ENCODE measurements at regions not wholly inside any gene's neighbourhood (a gene's known extent, or its start where the extent isn't known, plus 50 kb on each side); places are given as distances from the start of the nearest gene placed in this dataset.
A peak's percentile ranks its signal among the peaks of the same experiment; 100 is the strongest.

DNA sequence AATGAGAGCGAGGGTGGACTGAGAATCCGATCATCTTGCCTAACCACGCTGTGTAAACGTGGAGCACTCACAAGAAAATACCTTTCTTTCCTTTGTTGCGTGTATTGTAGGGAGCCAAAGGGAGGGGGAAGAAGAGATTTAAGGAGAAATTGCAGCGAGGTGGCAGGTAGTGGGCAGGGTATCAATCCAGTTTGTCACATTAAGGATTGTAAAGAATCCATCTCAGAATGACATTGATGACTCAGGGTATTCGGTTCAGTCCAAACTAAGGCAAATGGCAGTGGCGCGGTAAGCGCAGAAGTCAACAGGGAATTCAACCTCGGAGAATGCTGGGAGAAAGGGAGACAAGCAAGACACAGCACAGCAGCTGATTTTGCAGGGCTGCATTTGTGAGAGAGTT, 146.2 kb downstream of the ID4 start:
- no peaks in the 10 kb centered on the region for H4K20me1 ChIP-seq (replicated peaks in 1 of 2; ENCODE audit: control insufficient read depth in 1 of 2, insufficient read depth in 2 of 2, low read length in 2 of 2)
- H4K8ac ChIP-seq (ENCODE audit: extremely low read depth, insufficient read depth, low read length), result no peak overlapping the region; the same call in 1 of the 2 replicates
- H3K18ac ChIP-seq (ENCODE audit: extremely low read depth, low read length), result no peak overlapping the region
- H3K79me2 ChIP-seq (ENCODE audit: control insufficient read depth in 1 of 2, insufficient read depth in 2 of 2, low read length in 2 of 2), result no peaks in the 10 kb centered on the region
- H3K27me3 ChIP-seq (replicated peaks in 1 of 4; ENCODE audit: control insufficient read depth in 3 of 4, extremely low read depth in 1 of 4, insufficient read depth in 3 of 4, low read length in 3 of 4), result no peaks in the 10 kb centered on the region
- WGBS, 2 experiments (ENCODE audit: extremely low coverage in 1 of 2, insufficient coverage in 1 of 2, insufficient read length in 1 of 2, insufficient replicate concordance in 2 of 2, low coverage in 1 of 2, low lambda C conversion rate in 2 of 2, missing lambda C conversion rate in 1 of 2), result 76% methylated on average over 11 of the region's 11 CpGs; no CpG with 5 or more reads in 1 of the 2 experiments
- H3K9me3 ChIP-seq (ENCODE audit: insufficient read depth in 2 of 2, low read depth in 1 of 2, low read length in 1 of 2), result no peaks in the 10 kb centered on the region
- H4K5ac ChIP-seq (ENCODE audit: insufficient read length, low read depth, low read length), result no peak overlapping the region
- no peak overlapping the region for H3K56ac ChIP-seq (replicated peaks; ENCODE audit: insufficient read length, low read depth, low read length)
- no peak overlapping the region for H2BK5ac ChIP-seq (ENCODE audit: low read depth, low read length)
- H3K27ac ChIP-seq (ENCODE audit: low read depth, low read length), result no peak overlapping the region
- H2BK12ac ChIP-seq (ENCODE audit: low read depth, low read length), result no peak overlapping the region
- H3K23ac ChIP-seq (ENCODE audit: insufficient read length), result no peak overlapping the region
- no peaks in the 10 kb centered on the region for H3K36me3 ChIP-seq (ENCODE audit: control insufficient read depth in 2 of 4, insufficient read depth in 4 of 4, low read length in 3 of 4)
- H3K9ac ChIP-seq (replicated peaks in 1 of 4; ENCODE audit: extremely low read depth in 1 of 4, low read depth in 3 of 4, low read length in 3 of 4), result no peak overlapping the region
- H2AK5ac ChIP-seq (ENCODE audit: low read depth, low read length), result no peak overlapping the region
- H3K23me2 ChIP-seq (ENCODE audit: low read depth, low read length), result no peaks in the 10 kb centered on the region
- no peak overlapping the region for H3K4me3 ChIP-seq (ENCODE audit: extremely low read depth in 1 of 4, insufficient read depth in 2 of 4, low read depth in 3 of 4, low read length in 4 of 4)
- TF ChIP-seq BCL11A (IDR thresholded peaks at IDR 0.05; ENCODE audit: low read depth in 2 of 2, low read length in 2 of 2) (no peak), NRF1 (IDR thresholded peaks at IDR 0.05; ENCODE audit: low read depth, low read length) (no peak), TEAD4 (IDR thresholded peaks at IDR 0.05; ENCODE audit: low read depth, low read length) (no peak), TAF1 (IDR thresholded peaks at IDR 0.05; ENCODE audit: low read depth, low read length) (no peak), POU5F1 (IDR thresholded peaks at IDR 0.05; ENCODE audit: low read depth, low read length) (no peak)
- TF ChIP-seq, protein P1, sequence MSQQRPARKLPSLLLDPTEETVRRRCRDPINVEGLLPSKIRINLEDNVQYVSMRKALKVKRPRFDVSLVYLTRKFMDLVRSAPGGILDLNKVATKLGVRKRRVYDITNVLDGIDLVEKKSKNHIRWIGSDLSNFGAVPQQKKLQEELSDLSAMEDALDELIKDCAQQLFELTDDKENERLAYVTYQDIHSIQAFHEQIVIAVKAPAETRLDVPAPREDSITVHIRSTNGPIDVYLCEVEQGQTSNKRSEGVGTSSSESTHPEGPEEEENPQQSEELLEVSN (IDR thresholded peaks at IDR 0.05), result no peak
- CTCF ChIA-PET (ENCODE audit: partially characterized antibody), result interaction anchor here (1.1 kb wide), 1 partner anchor 73 kb away, joined by 3 read pairs; no protein-coding TSS in a partner anchor
- no peak overlapping the region for H2BK20ac ChIP-seq (ENCODE audit: low read length)
- DNase-seq (ENCODE audit: low read depth in 1 of 2, low spot score in 2 of 2) (no peak), FAIRE-seq (no peak)
- H3K4ac ChIP-seq (replicated peaks; ENCODE audit: insufficient read length, low read depth, low read length), result no peak overlapping the region
- POLR2A ChIA-PET (ENCODE audit: partially characterized antibody), result no interaction called here
- H2BK15ac ChIP-seq (ENCODE audit: low read length), result no peak overlapping the region
- no peak overlapping the region for H3K14ac ChIP-seq (ENCODE audit: insufficient read length)
- no peaks in the 10 kb centered on the region for H3K79me1 ChIP-seq (ENCODE audit: low read depth, low read length)
- H4K91ac ChIP-seq (replicated peaks; ENCODE audit: insufficient read length, low read length), result no peak overlapping the region
- no peak overlapping the region for H2BK120ac ChIP-seq (replicated peaks; ENCODE audit: low read depth, low read length)
- peaks cover 0 to 4% (median 0%) of the 10 kb centered on the region in 4 experiments; a peak in 1 of 7 replicates for H3K4me1 ChIP-seq (replicated peaks in 1 of 4; ENCODE audit: control insufficient read depth in 3 of 4, insufficient read depth in 4 of 4, low read length in 3 of 4)
- no peak overlapping the region for H3K4me2 ChIP-seq (ENCODE audit: insufficient read depth in 1 of 2, low read depth in 2 of 2, low read length in 2 of 2)
- peak overlapping the region; percentile 80; the same call in 1 of the 2 replicates for H2AFZ ChIP-seq (ENCODE audit: low read length)

Measured in H1 (cell line).